ENCODE measurements at regions not wholly inside any gene's neighbourhood (a gene's known extent, or its start where the extent isn't known, plus 50 kb on each side); places are given as distances from the start of the nearest gene placed in this dataset.

- TF ChIP-seq REST (IDR thresholded peaks at IDR 0.05; ENCODE audit: insufficient read depth in 1 of 2, low read depth in 2 of 2, low read length in 2 of 2) (no peak), TAF1 (IDR thresholded peaks at IDR 0.05; ENCODE audit: borderline replicate concordance, insufficient read depth, low read length) (no peak), POLR2AphosphoS5 (IDR thresholded peaks at IDR 0.05; ENCODE audit: low read depth, low read length) (no peak)
Measured at GRCh38 chr15:35852818-35853624, 307.1 kb upstream of the DPH6 start.
